Skin of body (tissue), 1 donor: ENCODE measurements at regions not wholly inside any gene's neighbourhood (a gene's known extent, or its start where the extent isn't known, plus 50 kb on each side); places are given as distances from the start of the nearest gene placed in this dataset.

Source experiments
- DNase-seq: peaks from one replicate; lab custom pipeline; 2025; lab: John Stamatoyannopoulos, UW

- no peak for DNase-seq
Observed at GRCh38 chr4:45100956-45101818, 374.8 kb upstream of the GNPDA2 start.

DNA sequence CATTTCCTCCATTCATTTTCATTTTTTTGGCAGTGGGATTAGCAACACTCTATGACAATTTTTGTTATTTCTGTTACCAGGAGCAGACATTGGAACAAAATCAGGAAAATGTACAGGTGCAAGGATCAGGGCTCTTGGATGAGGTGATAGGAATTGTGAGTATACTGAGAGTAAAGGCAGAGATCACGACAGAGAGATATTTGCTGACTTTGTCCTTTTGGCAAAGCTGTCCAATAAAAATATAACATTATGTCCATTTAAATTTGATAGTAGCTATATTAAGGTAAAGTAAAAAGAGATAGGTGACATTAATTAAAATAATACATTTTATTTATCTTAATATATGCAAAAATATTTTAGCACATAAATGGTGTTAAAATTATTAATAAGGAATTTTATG, 373.1 kb upstream of the GNPDA2 start:
- DNase-seq = no peak

- no peak for DNase-seq
Observed at GRCh38 chr4:45094684-45095083, 368.3 kb upstream of the GNPDA2 start.

GRCh38 chr4:45082101-45082500, 355.7 kb upstream of the GNPDA2 start:
- no peak for DNase-seq

DNA sequence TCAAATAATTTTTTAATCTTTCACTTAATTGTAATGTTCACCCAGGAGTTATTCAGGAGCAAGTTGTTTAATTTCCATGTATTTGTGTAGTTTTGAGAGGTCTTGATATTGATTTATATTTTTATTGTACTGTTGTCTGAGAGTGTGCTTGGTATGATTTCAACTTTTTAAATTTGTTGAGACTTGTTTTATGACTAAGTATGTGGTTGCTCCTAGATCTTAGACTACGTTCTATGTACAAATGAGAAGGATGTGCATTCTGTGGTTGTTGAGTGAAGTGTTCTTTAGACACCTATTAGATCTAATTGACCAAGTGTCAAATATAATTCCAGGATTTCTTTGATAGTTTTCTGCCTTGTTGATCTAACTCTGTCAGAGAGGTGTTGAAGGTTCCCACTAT, 353.3 kb upstream of the GNPDA2 start:
- no peak for DNase-seq

GRCh38 chr4:45078201-45078600, 351.8 kb upstream of the GNPDA2 start:
- no peak for DNase-seq

DNA sequence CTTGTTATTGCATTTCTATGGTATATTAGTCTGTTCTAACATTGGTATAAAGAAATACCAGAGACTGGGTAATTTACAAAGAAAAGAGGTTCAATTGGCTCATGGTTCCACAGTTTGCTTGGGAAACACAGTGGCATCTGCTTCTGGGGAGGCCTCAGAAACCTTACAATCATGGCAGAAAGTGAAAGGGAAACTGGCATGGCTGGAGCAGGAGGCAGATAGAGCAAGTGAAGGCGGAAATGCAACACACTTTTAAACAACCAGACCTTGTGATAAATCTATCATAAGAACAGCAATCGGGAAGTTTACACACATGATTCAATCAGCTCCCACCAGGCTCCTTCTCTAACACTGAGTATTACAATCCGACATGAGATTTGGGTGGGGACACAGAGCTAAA, 346.6 kb upstream of the GNPDA2 start:
- DNase-seq = no peak

- no peak for DNase-seq
Observed at GRCh38 chr4:45064741-45065140, 338.4 kb upstream of the GNPDA2 start.

DNA sequence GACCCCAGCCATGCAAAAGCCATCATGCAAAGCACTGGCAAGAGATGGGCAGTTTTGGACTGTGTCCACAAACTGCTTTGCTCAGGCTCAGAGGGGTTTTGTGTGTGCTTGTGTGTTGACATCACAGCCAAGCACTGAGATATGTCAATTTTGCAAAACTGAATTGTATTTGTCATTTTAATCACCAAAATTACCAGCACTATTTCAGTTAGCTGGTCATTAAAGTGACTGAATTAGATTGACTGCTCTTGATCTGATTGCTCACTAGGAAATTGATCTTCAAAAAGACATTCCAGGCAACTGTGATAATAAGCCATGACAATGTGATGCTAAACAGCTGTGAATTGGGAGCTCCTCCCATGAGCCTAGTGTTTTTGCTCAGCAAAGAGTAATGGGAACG, 337.3 kb upstream of the GNPDA2 start:
- no peak for DNase-seq

- DNase-seq = no peak
Observed at GRCh38 chr4:45062935-45063545, 336.7 kb upstream of the GNPDA2 start.

- DNase-seq = no peak
Observed at GRCh38 chr4:45043911-45044310, 317.6 kb upstream of the GNPDA2 start.

DNA sequence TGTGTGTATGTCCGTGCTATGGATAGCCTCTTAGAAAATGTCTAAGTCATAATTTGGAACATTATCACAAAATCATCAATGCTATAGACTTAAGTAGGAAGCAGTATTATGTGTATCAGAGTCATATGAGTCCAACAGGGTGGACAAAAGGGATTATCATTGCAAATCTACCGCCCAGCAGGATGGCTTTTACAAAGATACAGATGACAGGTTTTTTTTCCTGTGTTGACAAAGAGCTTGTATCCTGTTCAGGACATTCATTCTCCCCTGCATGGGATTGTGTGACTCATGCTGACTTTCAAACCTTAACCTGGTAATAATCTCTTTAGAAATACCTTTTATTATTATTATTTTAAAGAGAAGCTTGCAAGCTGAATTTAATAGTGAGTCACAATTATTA, 310.3 kb upstream of the GNPDA2 start:
- no peak for DNase-seq

DNA sequence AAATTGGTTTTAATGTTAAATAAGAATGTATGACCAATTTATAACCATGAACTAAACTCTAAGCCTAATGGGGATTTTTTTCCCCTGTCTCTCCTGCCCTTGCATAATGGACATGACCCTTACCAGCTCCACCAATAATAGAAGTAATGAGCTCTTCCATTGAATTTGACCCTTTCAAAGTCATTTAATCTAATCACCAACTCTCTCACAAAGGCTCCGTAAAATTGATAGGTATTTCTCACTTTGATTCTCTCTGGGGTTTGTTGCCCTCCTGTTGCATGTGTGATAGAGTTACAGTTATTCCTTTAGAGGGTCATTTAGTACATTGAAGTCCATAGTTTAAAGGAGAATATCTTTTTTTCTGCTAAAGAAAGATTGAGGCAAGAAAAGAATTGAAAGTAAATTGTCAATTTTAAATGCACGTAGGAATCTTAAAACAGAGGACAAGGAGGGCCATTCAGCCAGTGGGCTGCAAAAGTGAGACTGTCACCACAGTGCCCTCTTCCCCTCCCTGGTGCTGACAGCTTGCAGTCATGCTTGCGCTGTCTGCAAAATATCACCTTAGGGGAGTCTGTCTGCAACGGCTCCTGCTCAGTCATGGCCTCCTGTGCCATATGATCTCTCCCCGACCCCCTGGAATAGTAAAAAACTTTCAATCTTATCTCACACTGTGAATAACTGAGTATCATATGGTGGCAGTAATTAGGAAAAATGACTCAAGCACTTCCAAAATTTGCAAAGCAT, 307.5 kb upstream of the GNPDA2 start:
- no peak for DNase-seq

DNA sequence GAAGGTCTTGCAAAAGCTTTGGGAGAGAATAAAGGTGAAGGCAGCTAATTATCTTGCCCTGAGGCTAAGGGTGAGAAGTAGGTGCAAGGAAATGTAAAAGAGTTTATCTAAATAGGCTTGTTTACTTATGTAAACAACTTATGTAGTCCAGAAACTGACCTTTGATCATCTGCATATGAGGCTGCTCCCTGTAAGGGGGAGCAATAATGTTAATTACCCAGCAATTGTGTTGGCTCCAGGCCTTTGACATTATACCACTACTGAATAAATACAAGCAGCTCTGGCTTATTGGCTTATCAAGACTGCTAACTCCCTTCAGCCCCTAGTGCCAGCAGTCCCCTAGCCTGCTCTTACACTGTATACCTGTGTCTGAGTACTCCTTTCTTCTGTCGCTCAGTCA, 303.7 kb upstream of the GNPDA2 start:
- DNase-seq = no peak

DNA sequence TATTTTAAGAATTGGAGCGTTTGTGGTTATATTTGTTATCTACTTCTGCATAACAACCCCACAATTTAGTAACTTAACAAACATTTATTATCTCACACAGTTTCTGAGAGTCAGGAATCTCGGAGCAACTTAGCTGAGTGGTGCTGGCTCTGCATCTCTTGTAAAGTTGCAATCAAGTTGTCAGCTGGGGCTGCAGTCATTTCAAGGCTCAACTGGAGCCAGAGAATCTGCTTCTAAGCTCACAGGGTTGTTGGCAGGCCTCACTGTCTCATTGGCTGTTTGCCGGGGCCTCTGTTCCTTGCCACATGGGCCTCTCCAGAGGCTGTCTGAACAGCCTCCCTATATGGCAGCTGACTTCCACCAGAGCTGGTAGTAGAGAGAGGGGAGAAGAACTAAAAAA, 281.2 kb upstream of the GNPDA2 start:
- DNase-seq = no peak

DNA sequence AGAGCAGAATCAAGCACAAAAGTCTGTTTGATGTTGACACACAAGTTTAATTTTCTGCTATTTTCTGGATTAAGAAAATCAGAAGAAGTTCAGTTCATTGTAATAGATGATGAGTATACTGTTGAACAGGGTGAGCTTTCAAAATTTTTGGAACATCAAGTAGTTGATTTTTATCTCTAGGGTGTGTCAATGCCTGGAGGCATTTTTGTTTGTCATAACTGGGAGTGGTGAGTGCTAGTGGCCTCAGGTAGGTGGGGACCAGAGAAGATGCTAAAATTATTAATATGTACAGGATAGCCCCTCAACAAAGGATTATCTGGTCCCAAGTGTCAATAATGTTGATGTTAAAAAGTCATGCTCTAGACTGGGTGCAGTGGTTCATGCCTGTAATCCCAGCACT, 279.7 kb upstream of the GNPDA2 start:
- DNase-seq = no peak

DNA sequence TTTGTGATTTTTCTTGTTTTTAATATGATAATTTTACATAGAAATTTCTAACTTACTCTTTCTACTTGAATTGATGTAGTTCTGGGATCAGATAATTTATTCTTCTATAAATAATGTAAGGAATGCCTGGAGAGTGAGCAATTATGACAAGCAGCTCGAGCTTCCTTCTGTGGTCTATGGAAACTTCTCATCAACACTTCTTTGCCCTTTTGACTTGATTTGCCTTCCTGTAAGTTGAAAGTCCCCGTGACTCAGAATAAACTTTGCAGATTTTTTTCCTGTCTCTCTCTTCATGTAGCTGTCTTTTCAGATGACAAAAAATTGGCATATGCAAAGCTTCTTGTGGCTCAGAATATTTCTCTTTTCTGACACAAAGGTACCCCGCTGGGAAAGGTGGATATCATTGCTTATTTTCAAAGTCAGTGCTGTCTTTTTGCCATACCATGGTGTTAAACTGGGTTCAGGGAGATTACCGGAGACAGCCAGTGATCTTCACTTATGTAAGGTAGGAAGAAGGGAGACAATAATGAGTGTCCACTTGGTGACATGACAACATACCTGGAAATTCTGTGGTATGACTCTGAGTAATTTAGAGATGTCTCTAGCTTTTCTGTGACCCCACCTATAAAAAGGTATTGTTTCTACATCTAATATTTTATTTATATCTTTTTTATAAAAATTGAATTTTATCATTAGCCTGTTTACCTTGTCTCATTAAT, 278.6 kb upstream of the GNPDA2 start:
- DNase-seq = no peak

- DNase-seq = no peak
Observed at GRCh38 chr4:45004326-45004725, 278.0 kb upstream of the GNPDA2 start.

- DNase-seq = no peak
Observed at GRCh38 chr4:44996276-44996845, 270.0 kb upstream of the GNPDA2 start.

GRCh38 chr4:44988011-44988410, 261.7 kb upstream of the GNPDA2 start:
- DNase-seq = no peak

GRCh38 chr4:44985938-44986337, 259.6 kb upstream of the GNPDA2 start:
- DNase-seq = no peak

DNA sequence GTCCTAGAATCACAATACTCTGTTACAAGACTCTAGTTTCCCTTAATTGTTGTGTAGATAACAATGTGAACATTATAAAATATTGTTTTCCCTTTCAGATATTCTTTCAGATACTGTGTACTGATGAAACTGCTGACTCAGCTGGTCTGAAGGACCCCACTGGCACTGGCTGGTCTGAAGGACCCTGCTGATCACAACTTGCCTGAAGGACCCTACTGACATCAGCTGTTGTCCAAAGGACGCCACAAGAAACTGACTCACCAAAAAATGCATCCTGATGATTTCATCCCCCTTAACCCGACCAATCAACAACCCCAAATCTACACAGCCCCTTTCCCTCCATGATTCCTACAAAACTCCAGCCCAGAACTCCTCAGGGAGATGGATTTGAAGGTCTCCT, 258.8 kb upstream of the GNPDA2 start:
- no peak for DNase-seq
